ENCODE measurements at regions not wholly inside any gene's neighbourhood (a gene's known extent, or its start where the extent isn't known, plus 50 kb on each side); places are given as distances from the start of the nearest gene placed in this dataset.
"Not testable (repeated sequence)": the region's sequence is repeated elsewhere in the genome, so short reads cannot be mapped to it uniquely, and the experiment has no call there.

DNA sequence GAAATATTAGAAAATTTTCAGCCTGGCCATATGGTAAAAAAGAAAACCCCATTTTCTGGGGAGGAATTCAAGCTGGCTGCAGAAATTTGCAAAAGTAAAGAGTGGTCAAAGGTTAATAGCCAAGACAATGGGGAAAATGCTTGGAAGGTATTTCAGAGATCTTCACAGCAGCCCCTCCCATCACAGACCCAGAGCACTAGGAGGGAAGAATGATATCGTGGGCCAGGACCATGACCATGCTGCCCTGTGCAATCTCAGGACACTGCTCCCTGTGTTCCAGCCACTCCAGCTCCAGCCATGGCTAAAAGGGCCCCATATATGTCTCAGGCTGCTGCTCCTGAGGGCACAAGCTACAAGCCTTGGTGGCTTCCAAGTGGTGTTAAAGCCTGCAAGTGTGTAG is 93.9 kb upstream of the AGAP1 start:
- DNase-seq (ENCODE audit: low spot score): no peak

DNA sequence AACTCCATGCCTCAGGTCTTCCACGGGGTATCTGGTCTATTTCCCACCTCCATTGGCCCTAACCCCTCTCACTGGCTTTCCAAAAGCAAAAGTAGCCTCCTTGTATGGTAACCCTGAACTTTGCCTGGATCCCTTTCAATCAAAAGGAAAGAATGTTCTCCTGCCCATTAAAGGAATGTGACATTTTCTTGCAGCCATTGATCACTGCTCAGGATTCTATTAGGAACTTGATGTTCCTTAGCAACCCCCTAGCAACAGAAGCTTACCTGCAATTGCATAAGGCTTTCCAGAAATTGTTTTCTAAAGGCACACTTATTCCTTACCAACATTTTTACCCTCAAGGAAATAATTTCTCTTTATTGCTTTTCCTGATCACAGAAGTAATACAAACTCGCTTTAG is 91.4 kb upstream of the AGAP1 start:
- no peak for DNase-seq (ENCODE audit: low spot score)

DNA sequence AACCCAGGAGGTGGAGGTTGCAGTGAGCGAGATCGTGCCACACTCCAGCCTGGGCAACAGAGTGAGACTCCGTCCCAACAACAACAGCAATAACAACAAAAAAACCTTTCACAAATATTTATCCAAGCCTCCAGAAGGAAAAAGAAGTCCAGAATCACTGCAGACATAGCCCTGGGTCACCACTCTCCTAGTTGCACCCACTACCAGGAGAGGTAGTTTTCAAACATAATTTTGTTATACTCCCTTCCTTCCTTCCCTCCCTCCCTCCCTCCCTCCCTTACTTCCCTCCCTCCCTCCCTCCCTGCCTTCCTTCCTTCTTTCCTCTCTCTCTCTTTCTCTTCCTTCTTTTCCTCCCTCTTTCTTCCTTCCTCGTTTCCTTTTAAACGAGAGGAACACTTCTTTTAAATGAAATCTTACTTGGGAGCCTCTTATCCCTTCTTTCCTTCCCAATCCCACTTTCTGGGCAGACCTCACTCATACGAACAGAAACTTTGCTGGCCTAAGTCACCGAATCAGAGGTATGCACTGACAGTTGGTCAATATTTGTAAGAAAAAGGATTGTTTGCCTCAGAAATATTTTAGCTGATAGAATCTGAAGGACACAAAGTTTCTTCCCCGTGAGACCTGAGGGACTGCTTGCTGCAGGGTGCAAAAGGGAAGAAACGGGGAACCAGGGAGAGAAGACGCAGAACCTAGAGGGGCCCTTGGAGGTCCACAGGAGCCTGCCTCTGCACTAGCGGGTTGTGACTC is 88.1 kb upstream of the AGAP1 start:
- no peak for DNase-seq (ENCODE audit: low spot score)

DNA sequence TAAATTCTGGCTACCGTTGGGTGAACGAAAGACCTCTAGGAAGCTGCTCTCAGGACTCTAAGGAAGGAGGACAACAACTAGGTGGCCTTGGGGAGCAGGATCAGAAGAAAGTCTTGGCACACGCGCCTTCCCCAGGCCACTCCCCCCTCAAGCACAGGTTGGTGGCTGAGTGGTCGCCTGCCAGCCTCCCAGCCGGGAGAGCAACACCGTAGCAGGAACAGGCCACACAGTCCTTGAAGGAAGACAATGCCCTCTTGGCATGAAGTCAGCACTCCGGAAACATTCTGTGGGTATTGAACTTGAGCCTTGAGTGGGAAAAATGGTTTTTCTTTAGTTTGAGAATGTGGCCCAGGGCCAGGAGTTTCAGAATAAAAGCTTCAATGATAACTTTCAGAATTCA is 87.4 kb upstream of the AGAP1 start:
- no peak for DNase-seq (ENCODE audit: low spot score)

DNA sequence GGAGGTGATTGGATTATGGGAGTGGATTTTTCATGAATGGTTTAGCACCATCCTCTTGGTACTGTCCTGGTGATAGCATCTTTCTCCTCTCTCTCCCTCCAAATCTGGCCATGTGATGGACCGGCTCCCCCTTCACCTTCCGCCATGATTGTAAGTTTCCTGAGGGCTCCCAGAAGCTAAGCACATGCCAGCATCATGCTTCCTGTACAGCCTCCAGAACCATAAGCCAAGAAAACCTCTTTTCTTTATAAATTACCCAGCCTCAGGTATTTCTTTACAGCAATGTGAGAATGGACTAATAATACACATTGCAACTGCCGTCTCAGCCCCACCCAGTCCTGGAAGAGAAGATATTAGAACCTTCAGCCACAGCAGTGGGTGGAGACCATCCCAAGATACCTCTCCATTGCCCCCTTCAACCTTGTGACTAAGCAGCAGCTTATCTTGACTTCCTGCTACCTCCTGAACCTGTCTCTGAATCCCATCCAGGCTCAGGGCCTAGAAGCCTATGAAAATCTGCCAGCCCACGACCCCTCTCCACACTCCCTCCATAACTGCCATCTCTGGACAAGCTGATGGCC is 81.8 kb upstream of the AGAP1 start:
- no peak for DNase-seq (ENCODE audit: low spot score)

DNA sequence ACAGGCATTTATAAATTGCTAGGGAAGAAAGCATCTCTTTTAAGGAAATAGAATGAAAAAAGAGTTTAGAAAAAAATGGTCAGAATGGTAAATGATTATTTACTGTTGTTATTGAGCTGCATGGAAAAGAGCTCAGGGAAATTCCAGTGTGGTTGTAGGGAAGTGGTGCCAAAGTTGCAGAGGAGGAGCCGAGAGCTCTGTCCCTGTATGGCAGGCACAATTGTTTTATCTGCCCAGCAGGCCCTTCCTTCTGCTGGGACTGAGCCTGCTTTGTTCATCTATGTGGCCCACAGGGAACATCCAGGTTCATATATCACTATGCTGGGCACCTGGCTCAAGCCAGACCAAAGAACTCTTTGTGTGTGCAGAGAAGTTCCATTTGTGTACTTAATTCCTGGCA is 80.8 kb upstream of the AGAP1 start:
- no peak for DNase-seq (ENCODE audit: low spot score)

DNA sequence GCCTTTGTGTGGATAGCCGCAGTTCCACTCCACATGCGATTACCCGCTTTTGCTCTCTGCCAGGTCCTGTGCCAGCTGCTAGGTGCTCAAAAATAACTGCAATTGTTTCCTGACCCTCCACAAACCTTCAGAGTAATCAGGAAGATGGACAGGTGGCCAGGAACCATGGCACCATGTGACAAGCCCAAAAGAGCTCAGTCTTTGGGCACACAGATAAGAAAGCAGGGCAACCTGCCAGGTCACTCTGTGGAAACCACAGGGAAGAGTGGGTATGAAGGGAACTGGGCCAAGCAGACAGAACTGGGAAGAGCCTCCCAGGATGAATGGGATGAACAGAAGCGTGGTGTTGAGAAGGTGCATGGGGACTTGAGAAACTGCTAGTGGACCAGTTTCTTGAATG is 79.4 kb upstream of the AGAP1 start:
- no peak for DNase-seq (ENCODE audit: low spot score)

DNA sequence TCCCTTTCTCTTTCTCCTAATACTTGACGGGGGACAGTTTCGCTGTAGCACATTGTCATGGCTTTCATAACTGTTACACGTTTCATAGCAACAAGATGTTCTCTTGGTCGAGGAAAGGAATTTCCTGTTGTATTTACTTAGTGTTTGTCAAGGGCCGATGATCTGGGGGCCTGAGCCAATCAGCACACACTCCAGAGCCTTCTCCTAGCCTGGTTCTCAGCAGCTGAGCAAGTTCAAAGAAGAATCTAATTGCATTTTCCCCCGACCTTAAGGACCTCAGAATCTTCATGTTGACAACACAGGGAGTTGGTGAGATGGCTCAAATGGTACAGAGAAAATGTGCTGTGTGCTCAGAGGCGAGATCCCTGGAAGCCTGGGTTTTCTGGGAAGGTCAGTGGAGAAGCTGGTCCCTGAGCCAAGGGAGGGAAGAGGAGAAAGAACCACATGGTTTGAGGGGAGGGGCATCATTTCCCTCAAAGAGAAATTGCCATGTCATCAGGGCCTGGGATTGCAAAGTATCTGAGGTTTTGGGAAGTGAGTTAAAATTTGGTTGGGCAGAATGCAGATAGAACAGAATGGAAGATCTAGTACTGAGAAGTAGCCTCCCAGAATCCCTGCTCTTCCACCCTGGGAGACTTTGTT is 76.9 kb upstream of the AGAP1 start:
- DNase-seq (ENCODE audit: low spot score): no peak

DNA sequence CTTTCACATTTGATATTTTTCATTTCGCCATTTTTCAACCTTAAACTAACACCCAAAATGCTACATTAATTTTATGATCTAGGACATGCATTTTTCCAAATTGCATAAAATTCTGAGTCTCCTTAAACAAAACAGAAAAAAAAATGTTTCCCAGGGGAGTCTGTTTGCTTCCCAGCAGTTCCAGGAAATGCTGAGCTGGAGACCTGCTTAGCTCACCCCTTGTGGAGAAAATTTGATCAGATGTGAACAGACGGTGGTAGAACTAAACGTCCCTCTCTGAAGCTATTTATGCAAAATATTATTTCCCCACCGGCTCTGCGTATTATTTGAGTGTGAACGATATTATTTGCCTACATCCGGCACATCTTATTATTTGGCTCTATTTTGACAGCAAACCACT is 74.9 kb upstream of the AGAP1 start:
- no peak for DNase-seq (ENCODE audit: low spot score)

DNA sequence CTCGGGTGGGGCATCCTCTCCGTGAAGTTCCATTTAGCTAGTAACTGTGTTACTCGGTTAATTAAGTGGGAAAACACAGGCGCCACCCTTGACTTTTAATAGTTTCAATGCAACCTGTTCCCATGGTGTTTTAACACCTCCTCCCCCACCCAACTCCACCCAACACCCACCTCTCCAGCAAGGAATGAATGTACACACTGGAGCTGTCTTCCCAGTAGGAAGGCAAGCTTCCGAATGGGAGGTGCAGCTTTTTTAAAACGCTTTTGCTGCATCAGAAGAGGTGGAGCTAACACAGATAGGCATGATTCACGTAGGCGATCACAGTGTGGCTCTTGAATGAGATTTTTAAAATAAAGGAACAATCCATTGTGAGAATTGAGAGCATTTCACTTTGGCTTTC is 73.8 kb upstream of the AGAP1 start:
- DNase-seq (ENCODE audit: low spot score): no peak

DNA sequence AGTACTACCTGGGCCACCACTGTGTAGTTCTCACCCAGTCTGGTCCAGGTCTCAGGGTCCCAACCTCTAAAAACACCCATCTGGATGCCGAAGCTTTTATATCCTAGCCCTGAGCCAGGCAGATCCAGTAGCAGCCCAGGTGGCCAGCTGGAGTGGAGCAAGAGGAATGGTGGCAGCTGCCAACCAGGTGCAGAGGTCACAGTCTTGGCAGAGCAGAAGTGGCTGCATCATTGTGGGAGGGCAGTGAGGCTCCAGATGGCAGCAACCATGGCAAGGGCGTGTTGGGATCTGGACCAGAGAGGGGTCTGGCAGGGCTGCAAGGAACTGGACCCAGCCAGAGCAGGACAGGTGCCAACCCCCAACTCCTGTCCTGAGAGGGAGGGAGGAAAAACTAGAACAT is 72.2 kb upstream of the AGAP1 start:
- DNase-seq (ENCODE audit: low spot score): no peak

DNA sequence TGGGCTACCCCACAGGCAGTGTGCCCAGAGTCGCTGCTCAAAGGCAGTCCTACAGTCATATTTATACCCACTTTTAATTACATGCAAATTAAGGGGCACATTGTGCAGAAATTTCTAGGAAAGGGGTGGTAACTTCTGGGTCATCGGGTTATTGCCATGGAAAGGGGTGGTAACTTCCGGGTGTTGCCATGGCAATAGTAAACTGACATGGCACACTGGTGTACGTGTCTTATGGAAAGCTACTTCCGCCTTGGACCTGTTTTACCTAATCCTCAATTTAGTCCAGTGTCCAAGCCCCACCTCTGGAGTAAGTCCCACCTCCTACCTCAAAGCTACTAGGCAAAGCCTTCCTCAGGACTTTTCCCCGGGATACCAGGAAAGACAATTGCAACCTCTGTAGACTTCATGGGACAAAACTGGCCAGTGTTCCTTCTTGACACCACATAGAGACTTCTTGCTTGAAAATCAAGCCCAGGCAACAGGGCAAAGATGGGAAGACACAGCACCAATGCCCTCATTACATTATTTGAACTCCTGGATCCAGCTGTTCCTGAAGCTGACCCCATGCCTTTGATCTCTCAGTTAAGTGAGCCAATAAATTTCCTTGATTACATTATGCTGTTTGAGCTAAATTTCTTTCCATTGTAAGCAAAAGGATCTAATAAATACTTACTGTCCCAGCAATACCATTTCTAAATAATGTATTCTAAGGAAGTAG is 63.3 kb upstream of the AGAP1 start:
- no peak for DNase-seq (ENCODE audit: low spot score)

DNA sequence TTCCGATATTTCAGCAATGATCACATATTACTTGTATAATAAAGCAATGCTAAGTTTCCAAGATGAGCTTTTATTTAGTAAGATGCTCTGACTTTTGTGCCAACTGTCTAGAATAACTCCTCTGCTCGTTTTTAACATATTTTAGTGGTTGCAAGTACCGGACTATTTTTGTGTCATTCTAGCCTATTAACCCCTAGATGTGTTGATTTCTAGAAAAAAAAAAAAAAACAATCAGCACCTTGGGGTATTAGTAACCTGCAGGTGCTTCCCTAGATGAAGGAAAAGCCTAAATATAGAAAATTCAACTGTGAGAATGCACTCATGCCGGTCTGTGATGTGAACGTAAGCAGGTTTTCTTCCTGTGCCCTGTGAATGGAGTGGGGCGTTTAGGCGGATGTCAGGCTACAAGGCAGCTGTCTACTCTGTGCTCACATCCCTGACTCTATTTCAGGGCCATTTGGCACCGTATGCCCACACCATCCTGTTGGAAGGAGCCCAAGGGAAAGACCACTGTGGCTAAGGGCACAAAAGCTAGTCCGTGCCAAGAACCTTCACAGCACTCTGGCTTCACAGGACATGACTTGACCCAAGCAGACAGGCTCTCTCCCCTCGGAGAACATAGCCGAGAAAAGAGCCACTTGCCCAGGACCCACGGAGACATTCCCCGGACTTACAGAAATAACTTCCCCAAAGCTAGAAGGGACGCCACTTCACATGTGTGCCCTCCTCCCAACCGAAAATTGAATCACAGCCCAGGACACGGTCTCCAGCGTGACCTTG is 60.9 kb upstream of the AGAP1 start:
- DNase-seq (ENCODE audit: low spot score): no peak

DNA sequence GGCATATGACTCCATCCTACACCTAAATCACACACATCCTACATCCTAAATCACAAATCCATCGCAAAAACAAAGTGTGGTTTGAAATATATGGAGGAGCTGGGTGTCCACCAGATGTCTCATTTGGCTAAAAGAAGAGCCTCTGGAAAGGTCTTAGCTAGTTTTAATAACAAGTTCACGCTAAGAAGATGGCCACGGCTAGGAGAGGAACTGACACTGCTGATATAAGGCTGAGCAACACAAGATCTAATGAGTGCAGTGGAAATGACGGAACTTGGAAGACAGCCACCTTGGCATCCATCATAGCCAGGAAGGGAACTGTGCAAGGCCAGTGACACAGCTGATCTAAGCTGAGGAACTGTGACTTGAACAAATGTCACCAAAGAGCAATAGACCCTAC is 60.0 kb upstream of the AGAP1 start:
- DNase-seq (ENCODE audit: low spot score): no peak

DNA sequence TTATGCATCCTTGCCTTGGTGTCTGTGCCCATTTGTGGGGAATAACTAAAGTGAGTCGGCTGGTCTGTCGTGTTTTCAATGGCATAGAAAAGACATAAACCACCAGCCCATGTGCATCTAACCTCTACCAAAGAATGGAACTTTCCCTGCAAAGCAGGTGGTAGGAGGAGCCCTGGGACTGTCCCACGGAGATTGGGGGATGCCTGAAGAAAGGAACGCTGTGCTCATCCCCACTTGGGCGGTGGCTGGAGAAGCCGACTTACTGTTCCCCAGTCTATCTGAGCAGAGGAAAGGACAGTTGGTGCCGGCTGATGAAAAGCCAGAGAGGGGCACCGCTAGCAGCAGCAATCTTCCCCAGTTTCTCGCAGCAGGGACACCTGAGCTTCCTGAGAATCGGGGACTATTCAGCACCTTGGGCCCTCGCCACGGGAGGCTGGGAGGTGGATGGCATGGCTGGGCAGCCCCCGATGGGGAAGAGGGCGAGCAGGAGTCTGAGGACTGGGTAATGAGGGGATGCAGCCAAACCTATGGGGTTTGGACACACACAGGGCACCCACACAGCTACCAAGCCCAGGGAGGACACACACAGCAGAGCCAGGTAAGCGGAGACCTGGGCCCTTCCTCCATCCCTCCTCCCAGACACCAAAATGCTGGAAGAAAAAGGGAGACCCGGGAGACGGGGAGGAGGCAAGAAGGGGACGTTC is 53.7 kb upstream of the AGAP1 start:
- no peak for DNase-seq (ENCODE audit: low spot score)

DNA sequence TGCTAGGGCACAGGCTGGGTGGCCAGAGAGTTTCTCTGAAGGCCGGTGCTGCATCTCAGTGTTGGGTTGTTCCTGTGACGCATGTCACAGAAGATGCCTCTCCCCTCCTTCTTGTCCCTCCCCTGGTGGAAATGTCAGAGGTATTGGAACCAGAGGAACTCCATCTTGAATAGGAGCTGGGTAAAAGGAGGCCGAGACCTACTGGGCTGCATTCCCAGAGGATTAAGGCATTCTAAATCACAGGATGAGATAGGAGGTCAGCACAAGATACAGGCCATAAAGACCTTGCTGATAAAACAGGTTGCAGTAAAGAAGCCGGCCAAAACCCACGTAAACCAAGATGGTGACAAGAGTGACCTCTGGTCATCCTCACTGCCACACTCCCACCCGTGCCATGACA is 50.3 kb upstream of the AGAP1 start:
- not testable (repeated sequence) for DNase-seq (ENCODE audit: low spot score)

Measured in CD4-positive, alpha-beta T cell treated with Interleukin-6 at 100 ng/mL for 8 hours (primary cell).